Stomach (tissue), 4 donors: ENCODE measurements at regions not wholly inside any gene's neighbourhood (a gene's known extent, or its start where the extent isn't known, plus 50 kb on each side); places are given as distances from the start of the nearest gene placed in this dataset.

Source experiments
- CTCF ChIP-seq, 7 experiments: fragments of 450-650 bp in 4 of 7; fragments of 200-600 bp in 3 of 7; sonication (generic) in 3 of 7; IDR thresholded peaks; one replicate each; pipeline ENCODE4 v1.5.1; 2016 to 2019; ENCODE audit warnings: antibody characterized with exemption in 7 of 7, control low read depth in 2 of 7, mild to moderate bottlenecking in 1 of 7
- POLR2AphosphoS5 ChIP-seq, 3 donors: sonication (generic); formaldehyde crosslinking; IDR thresholded peaks; one replicate each; pipeline ENCODE4 v1.6.1; 2016; ENCODE audit warnings: antibody characterized with exemption in 3 of 3

- TF ChIP-seq CTCF (IDR thresholded peaks at IDR 0.05) (no peak), POLR2AphosphoS5 (IDR thresholded peaks at IDR 0.05) (no peak)
Observed at GRCh38 chr2:16047701-16048100, 107.4 kb downstream of the MYCN start.
